NT2/D1 (cell line): ENCODE measurements at regions not wholly inside any gene's neighbourhood (a gene's known extent, or its start where the extent isn't known, plus 50 kb on each side); places are given as distances from the start of the nearest gene placed in this dataset.

ENCODE experiments used
- SUZ12 ChIP-seq: IDR thresholded peaks from 2 replicates; pipeline ENCODE4 v1.6.1; 2011; ENCODE audit not compliant: insufficient read length, insufficient read depth; ENCODE audit errors: extremely low read depth
- YY1 ChIP-seq: IDR thresholded peaks from 2 replicates; pipeline ENCODE4 v1.6.1; 2011; ENCODE audit not compliant: insufficient read length, insufficient read depth
- ZNF274 ChIP-seq: IDR thresholded peaks from 2 replicates; pipeline ENCODE4 v1.6.1; 2011; ENCODE audit warnings: mild to moderate bottlenecking, low read depth, low read length

- TF ChIP-seq ZNF274 = no peak
- no peak for TF ChIP-seq YY1
- TF ChIP-seq SUZ12 = no peak
Measured at GRCh38 chr11:115764176-115764575, 260.0 kb upstream of the CADM1 start.
